ENCODE measurements at regions not wholly inside any gene's neighbourhood (a gene's known extent, or its start where the extent isn't known, plus 50 kb on each side); places are given as distances from the start of the nearest gene placed in this dataset.

GRCh38 chr12:115051378-115051777 lies 367.4 kb upstream of the TBX3 start:
- H3K36me3 ChIP-seq, result no peaks in the 10 kb centered on the region
- WGBS (ENCODE audit: insufficient coverage, low coverage, low lambda C conversion rate, missing lambda C conversion rate), result 50% methylated on average over 5 of the region's 5 CpGs
- no peaks in the 10 kb centered on the region for H3K4me1 ChIP-seq
- no peak overlapping the region for H3K4me3 ChIP-seq
- no peak overlapping the region for H3K27ac ChIP-seq
- no peak for TF ChIP-seq POLR2A (IDR thresholded peaks at IDR 0.05)
- no peak for TF ChIP-seq CTCF (IDR thresholded peaks at IDR 0.05)
- no peaks in the 10 kb centered on the region for H3K9me3 ChIP-seq
- no peak for DNase-seq
- H3K27me3 ChIP-seq, result no peaks in the 10 kb centered on the region
- intact Hi-C loops (cut with DNase I), result no loop called here
- peak in 2 of 4 donors; percentile 26 to 58 for ATAC-seq

GRCh38 chr12:115049614-115050013 lies 365.6 kb upstream of the TBX3 start:
- Histone ChIP-seq H3K4me1 (no peaks in the 10 kb centered on the region), H3K27ac (no peak overlapping the region), H3K27me3 (no peaks in the 10 kb centered on the region), H3K4me3 (no peak overlapping the region), H3K36me3 (no peaks in the 10 kb centered on the region), H3K9me3 (no peaks in the 10 kb centered on the region)
- 74% methylated on average over 4 of the region's 4 CpGs for WGBS (ENCODE audit: insufficient coverage, low coverage, low lambda C conversion rate, missing lambda C conversion rate)
- TF ChIP-seq CTCF (IDR thresholded peaks at IDR 0.05), result no peak
- TF ChIP-seq POLR2A (IDR thresholded peaks at IDR 0.05), result no peak
- intact Hi-C loops (cut with DNase I), result no loop called here
- ATAC-seq, result no peak
- DNase-seq, result no peak

- WGBS (ENCODE audit: insufficient coverage, low coverage, low lambda C conversion rate, missing lambda C conversion rate), result 83% methylated on average over 1 of the region's 1 CpG
These were observed 362.8 kb upstream of the TBX3 start for GRCh38 chr12:115046805-115047204.

GRCh38 chr12:115044073-115044472 lies 360.1 kb upstream of the TBX3 start:
- TF ChIP-seq CTCF (IDR thresholded peaks at IDR 0.05) (no peak), POLR2A (IDR thresholded peaks at IDR 0.05) (no peak)
- DNase-seq (no peak), ATAC-seq (no peak)
- H3K27me3 ChIP-seq, result no peaks in the 10 kb centered on the region
- H3K27ac ChIP-seq, result no peak overlapping the region
- H3K36me3 ChIP-seq, result no peaks in the 10 kb centered on the region
- H3K4me1 ChIP-seq, result no peaks in the 10 kb centered on the region
- H3K4me3 ChIP-seq, result no peak overlapping the region
- intact Hi-C loops (cut with DNase I), result no loop called here
- 86% methylated on average over 6 of the region's 6 CpGs for WGBS (ENCODE audit: insufficient coverage, low coverage, low lambda C conversion rate, missing lambda C conversion rate)
- H3K9me3 ChIP-seq, result no peaks in the 10 kb centered on the region

More at GRCh38 chr12:115046805-115047204, 362.8 kb upstream of the TBX3 start:
- DNase-seq (no peak), ATAC-seq (no peak)
- Histone ChIP-seq H3K9me3 (no peaks in the 10 kb centered on the region), H3K36me3 (no peaks in the 10 kb centered on the region), H3K4me3 (no peak overlapping the region), H3K4me1 (no peaks in the 10 kb centered on the region), H3K27me3 (no peaks in the 10 kb centered on the region), H3K27ac (no peak overlapping the region)
- no peak for TF ChIP-seq POLR2A (IDR thresholded peaks at IDR 0.05)
- no peak for TF ChIP-seq CTCF (IDR thresholded peaks at IDR 0.05)
- intact Hi-C loops (cut with DNase I), result no loop called here

- DNase-seq, result no peak
- TF ChIP-seq CTCF (IDR thresholded peaks at IDR 0.05) (no peak), POLR2A (IDR thresholded peaks at IDR 0.05) (no peak)
- Histone ChIP-seq H3K4me3 (no peak overlapping the region), H3K27me3 (no peaks in the 10 kb centered on the region), H3K36me3 (no peaks in the 10 kb centered on the region), H3K27ac (no peak overlapping the region), H3K9me3 (no peaks in the 10 kb centered on the region), H3K4me1 (peaks cover 0 to 5% (median 2%) of the 10 kb centered on the region in 4 donors)
- intact Hi-C loops (cut with DNase I), result no loop called here
- peak in 3 of 4 donors; percentile 41 to 72 (median 60) for ATAC-seq
- 62% methylated on average over 4 of the region's 4 CpGs for WGBS (ENCODE audit: insufficient coverage, low coverage, low lambda C conversion rate, missing lambda C conversion rate)
These were observed 359.1 kb upstream of the TBX3 start for GRCh38 chr12:115043079-115043478.
